Fibroblast of pulmonary artery (primary cell): ENCODE measurements at regions not wholly inside any gene's neighbourhood (a gene's known extent, or its start where the extent isn't known, plus 50 kb on each side); places are given as distances from the start of the nearest gene placed in this dataset.

ENCODE experiments used
- DNase-seq: peaks from one replicate; pipeline ENCODE4 v3.0.0-alpha.2; 2010; ENCODE audit warnings: low read depth
- H3K4me3 ChIP-seq: replicated peaks from 2 replicates; pipeline ENCODE4 v1.5.1; 2011; ENCODE audit warnings: low read depth, mild to moderate bottlenecking, control low read depth, low read length, moderate library complexity
- TF ChIP-seq, protein P1 (sequence below): IDR thresholded peaks from 2 replicates; pipeline ENCODE4 v1.5.1; 2011; ENCODE audit warnings: mild to moderate bottlenecking, control low read depth, low read length, inconsistent platforms; ENCODE audit errors: missing control alignments

DNA sequence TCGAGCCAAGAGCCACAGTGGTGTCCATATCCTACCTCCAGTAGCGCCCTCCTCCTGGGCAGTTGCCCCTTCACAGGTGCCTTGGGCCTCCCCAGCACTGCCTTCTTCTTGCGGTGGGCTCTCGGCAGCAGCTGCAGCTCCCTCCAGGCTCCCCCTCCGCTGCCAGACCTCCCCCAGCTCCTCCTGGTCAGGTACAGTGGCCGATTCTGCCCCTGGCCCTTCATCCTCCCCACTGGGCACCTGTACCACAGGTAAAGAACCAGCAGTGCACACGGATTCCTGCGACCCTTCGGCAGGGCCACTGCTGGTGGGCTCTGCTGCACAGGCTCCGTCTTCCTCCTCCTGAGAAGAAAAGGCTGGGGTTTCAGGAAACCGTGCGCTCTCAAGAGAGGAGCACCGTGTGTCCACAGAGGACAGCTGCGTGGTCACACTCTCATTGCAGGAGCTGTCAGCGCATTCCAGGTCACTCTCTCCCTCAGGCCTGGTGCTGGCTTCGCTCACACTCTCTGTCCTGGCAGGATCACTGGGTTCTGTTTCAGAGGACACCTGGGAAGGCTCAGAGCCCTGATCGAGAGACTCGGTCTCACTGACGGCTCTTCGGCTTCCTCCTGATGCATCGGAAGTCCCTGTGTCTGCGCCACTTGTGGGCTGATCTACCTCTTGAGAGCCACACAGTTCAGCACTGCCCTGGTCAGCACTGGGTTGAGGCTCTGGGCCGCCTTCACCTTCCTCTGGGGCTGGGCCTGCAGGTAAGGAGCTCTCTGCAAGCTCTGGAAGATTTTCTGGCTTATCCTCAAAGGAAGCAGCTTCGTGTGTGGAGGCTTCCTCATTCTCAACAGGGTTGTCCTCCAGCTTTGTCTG lies 147.4 kb upstream of the STK17B start:
- no peak for DNase-seq
- TF ChIP-seq, protein P1, sequence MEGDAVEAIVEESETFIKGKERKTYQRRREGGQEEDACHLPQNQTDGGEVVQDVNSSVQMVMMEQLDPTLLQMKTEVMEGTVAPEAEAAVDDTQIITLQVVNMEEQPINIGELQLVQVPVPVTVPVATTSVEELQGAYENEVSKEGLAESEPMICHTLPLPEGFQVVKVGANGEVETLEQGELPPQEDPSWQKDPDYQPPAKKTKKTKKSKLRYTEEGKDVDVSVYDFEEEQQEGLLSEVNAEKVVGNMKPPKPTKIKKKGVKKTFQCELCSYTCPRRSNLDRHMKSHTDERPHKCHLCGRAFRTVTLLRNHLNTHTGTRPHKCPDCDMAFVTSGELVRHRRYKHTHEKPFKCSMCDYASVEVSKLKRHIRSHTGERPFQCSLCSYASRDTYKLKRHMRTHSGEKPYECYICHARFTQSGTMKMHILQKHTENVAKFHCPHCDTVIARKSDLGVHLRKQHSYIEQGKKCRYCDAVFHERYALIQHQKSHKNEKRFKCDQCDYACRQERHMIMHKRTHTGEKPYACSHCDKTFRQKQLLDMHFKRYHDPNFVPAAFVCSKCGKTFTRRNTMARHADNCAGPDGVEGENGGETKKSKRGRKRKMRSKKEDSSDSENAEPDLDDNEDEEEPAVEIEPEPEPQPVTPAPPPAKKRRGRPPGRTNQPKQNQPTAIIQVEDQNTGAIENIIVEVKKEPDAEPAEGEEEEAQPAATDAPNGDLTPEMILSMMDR, result no peak

DNA sequence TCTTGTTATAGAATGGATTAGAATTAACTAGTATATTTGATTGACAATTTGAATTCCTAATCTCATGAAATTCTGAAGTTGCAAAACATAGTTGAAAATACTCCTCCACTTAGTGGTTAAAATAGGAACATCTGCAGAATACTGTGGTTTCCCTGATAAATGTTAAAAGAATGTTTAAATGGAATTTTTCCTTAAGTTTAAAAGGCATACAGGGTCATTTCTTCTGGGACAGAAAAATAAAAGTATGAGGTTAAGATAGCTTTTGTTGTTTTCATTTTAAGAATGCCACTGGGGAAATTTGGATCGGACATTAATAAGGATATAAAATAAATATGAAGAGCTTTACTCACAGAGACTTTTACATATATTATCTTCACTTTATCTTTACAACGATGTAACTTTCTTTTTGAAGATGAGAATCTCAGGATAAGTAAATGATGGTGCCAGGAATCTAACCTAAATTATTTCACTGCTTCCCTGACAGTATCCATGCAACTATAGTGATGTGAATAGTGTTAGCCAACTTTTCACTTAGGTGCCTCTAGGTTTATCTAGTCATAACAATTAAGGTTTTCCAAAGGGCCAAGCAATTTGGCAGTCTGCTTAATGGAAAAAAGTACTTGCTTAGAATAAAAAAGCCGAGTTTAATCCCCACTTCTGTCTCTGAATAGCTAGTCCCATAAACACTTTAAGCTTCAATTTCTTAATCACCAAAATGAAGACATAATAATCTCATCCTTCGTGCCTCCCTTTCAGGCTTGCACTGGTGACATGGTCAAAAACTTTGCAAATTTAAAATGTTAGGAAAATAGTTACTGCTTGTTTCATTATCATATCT lies 151.8 kb upstream of the STK17B start:
- DNase-seq, result peak; percentile 71
- TF ChIP-seq, protein P1, result no peak

More for the DNA sequence above, 147.4 kb upstream of the STK17B start:
- H3K4me3 ChIP-seq, result no peak overlapping the region

DNA sequence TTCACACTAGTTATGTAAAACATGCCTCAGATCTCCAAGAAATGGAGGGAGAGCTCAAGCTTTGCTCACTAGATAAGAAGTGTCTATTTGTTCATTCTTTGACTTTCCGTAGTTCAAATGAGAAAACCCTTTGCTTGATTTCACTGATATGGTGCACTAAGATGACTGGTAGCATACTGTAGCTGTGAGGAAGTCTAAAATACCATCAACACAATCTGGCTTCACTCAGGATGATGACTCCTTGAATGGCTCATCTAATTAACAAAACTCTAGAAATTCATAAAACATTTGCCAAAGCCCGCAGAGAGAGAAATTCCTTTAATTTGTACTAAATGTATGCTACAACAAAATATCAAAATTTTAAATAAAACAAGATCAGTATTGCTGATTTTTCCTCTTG lies 152.8 kb upstream of the STK17B start:
- no peak for DNase-seq
- TF ChIP-seq, protein P1, result no peak
- no peak overlapping the region for H3K4me3 ChIP-seq

More for the DNA sequence above, 151.8 kb upstream of the STK17B start:
- H3K4me3 ChIP-seq, result no peak overlapping the region

DNA sequence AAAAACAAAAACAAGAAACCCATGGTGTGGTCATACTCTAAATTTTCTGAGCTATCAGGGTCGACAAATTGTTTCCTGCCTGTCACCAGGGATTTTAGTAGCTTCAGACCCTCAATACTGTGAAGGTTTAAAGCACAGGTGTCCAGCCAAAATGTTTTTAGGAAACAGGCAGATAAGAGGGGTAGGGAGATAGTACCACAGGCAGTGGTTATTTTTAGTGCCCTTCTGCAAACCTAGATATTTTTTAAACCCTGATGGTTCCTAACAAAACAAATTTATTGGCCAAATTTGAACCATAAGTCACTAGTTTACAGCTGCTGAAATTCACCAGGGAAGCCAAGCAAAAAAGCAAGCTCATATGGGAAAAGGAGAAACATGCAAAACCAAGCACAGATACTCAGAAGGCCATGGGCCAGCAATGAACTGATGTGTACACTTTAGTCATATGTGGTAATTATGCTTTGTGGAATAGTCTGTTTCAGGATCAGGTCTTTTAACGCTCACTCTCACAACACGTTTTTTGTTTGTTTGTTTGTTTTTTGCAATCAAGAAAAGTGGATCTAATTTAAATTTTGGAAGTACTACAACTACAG lies 156.8 kb upstream of the STK17B start:
- TF ChIP-seq, protein P1, result no peak
- DNase-seq, result no peak
- H3K4me3 ChIP-seq, result no peak overlapping the region

DNA sequence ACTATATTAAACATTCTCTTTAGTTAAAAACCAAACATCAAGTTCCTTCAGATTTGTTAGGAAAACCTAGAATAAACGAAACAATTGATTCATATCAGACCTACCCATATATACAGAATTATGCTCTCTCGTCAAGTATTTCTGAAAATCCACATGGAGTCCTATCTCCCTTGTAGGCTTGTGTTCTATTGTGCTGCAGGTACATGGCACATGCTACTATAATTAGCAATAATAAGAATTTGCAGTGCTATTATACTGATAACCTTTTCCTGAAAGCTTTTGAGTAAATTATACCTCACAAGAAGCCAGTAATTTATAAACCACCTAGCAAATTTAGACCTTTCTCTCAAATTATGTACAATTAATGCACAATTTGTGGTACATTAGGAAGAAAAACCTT lies 158.6 kb upstream of the STK17B start:
- TF ChIP-seq, protein P1, result no peak
- H3K4me3 ChIP-seq, result no peak overlapping the region
- DNase-seq, result no peak

DNA sequence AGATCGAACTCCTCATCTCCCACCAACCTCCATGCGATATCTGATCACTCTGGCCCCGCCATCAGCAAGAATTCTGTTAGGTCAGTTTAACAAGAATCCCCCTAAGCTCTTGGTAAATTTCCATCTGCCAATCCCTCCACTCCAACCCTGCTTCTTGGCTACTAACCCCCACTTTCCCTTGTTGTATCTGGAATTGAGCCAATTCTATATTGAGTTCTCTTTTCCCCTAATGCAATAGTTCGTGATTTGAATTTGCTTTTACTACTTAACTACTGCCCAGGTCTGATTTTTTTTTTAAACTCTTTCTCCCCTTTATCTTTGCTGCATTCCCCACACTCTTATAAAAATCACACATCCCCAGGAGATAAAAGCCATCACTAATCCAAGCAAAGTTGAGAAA lies 159.3 kb upstream of the STK17B start:
- TF ChIP-seq, protein P1, result no peak
- H3K4me3 ChIP-seq, result no peak overlapping the region
- no peak for DNase-seq
